NCI-H345 (cell line): ENCODE measurements at regions not wholly inside any gene's neighbourhood (a gene's known extent, or its start where the extent isn't known, plus 50 kb on each side); places are given as distances from the start of the nearest gene placed in this dataset.
"Not testable (repeated sequence)": the region's sequence is repeated elsewhere in the genome, so short reads cannot be mapped to it uniquely, and the experiment has no call there.

Experiments used
- DNase-seq: peaks from one replicate; lab custom pipeline; 2025; lab: John Stamatoyannopoulos, UW

GRCh38 chr4:135434936-135435335, 1233.3 kb upstream of the PABPC4L start:
- no peak for DNase-seq

- no peak for DNase-seq
These were observed 1227.9 kb upstream of the PABPC4L start for GRCh38 chr4:135429528-135429927.

- DNase-seq = no peak
These were observed 1216.8 kb upstream of the PABPC4L start for GRCh38 chr4:135418353-135418752.

- no peak for DNase-seq
These were observed 1210.6 kb upstream of the PABPC4L start for GRCh38 chr4:135412213-135412612.

- no peak for DNase-seq
These were observed 1209.7 kb upstream of the PABPC4L start for GRCh38 chr4:135411251-135411650.

- DNase-seq = not testable (repeated sequence)
These were observed 1207.7 kb upstream of the PABPC4L start for GRCh38 chr4:135409261-135409660.

- no peak for DNase-seq
These were observed 1206.5 kb upstream of the PABPC4L start for GRCh38 chr4:135408109-135408508.

GRCh38 chr4:135406597-135406996, 1205.0 kb upstream of the PABPC4L start:
- not testable (repeated sequence) for DNase-seq

- DNase-seq = no peak
These were observed 1184.4 kb upstream of the PABPC4L start for GRCh38 chr4:135385830-135386581.

- no peak for DNase-seq
These were observed 1182.0 kb upstream of the PABPC4L start for GRCh38 chr4:135383356-135384288.

- no peak for DNase-seq
These were observed 1180.8 kb upstream of the PABPC4L start for GRCh38 chr4:135382280-135382959.

GRCh38 chr4:135372131-135372530, 1170.5 kb upstream of the PABPC4L start:
- DNase-seq = no peak

GRCh38 chr4:135371137-135371536, 1169.5 kb upstream of the PABPC4L start:
- no peak for DNase-seq

GRCh38 chr4:135368831-135369230, 1167.2 kb upstream of the PABPC4L start:
- no peak for DNase-seq

- DNase-seq = no peak
These were observed 1163.5 kb upstream of the PABPC4L start for GRCh38 chr4:135365065-135365464.

GRCh38 chr4:135359128-135359527, 1157.5 kb upstream of the PABPC4L start:
- DNase-seq = peak; percentile 53

GRCh38 chr4:135357091-135357490, 1155.5 kb upstream of the PABPC4L start:
- no peak for DNase-seq

- DNase-seq = no peak
These were observed 1153.3 kb upstream of the PABPC4L start for GRCh38 chr4:135354876-135355275.

- DNase-seq = no peak
These were observed 1151.4 kb upstream of the PABPC4L start for GRCh38 chr4:135353008-135353407.

- peak; percentile 8 for DNase-seq
These were observed 1142.9 kb upstream of the PABPC4L start for GRCh38 chr4:135344492-135344891.

- no peak for DNase-seq
These were observed 1136.6 kb upstream of the PABPC4L start for GRCh38 chr4:135338181-135338580.

GRCh38 chr4:135325264-135325663, 1123.7 kb upstream of the PABPC4L start:
- DNase-seq = no peak
